ENCODE measurements at regions not wholly inside any gene's neighbourhood (a gene's known extent, or its start where the extent isn't known, plus 50 kb on each side); places are given as distances from the start of the nearest gene placed in this dataset.

- TF ChIP-seq CREB1 (IDR thresholded peaks at IDR 0.05; ENCODE audit: low read depth), result no peak
- TF ChIP-seq USF1 (IDR thresholded peaks at IDR 0.05), result no peak
- TF ChIP-seq NFIC (IDR thresholded peaks at IDR 0.05), result no peak
- TF ChIP-seq TEAD4 (IDR thresholded peaks at IDR 0.05), result no peak
- TF ChIP-seq YY1 (IDR thresholded peaks at IDR 0.05; ENCODE audit: low read depth), result no peak
- no peak for TF ChIP-seq FOXM1 (IDR thresholded peaks at IDR 0.05; ENCODE audit: borderline replicate concordance, low read depth)
- TF ChIP-seq RAD21 (IDR thresholded peaks at IDR 0.05; ENCODE audit: low read depth), result no peak
- no peak for TF ChIP-seq ZBTB7A (IDR thresholded peaks at IDR 0.05; ENCODE audit: low read depth)
- TF ChIP-seq EGR1 (IDR thresholded peaks at IDR 0.05), result no peak
- TF ChIP-seq CEBPB (IDR thresholded peaks at IDR 0.05), result no peak
- no peak for TF ChIP-seq MAX (IDR thresholded peaks at IDR 0.05)
- no peak for TF ChIP-seq TAF1 (IDR thresholded peaks at IDR 0.05; ENCODE audit: low read depth)
- TF ChIP-seq TCF12 (IDR thresholded peaks at IDR 0.05; ENCODE audit: low read depth), result no peak
- TF ChIP-seq REST (IDR thresholded peaks at IDR 0.05; ENCODE audit: low read depth), result no peak
- TF ChIP-seq EP300 (IDR thresholded peaks at IDR 0.05; ENCODE audit: borderline replicate concordance), result no peak
Observed at GRCh38 chr13:105956921-105957320, 578.5 kb downstream of the EFNB2 start.

- TF ChIP-seq REST (IDR thresholded peaks at IDR 0.05; ENCODE audit: low read depth) (no peak), ZBTB7A (IDR thresholded peaks at IDR 0.05; ENCODE audit: low read depth) (no peak), NFIC (IDR thresholded peaks at IDR 0.05) (no peak), TAF1 (IDR thresholded peaks at IDR 0.05; ENCODE audit: low read depth) (no peak), MAX (IDR thresholded peaks at IDR 0.05) (no peak), EP300 (IDR thresholded peaks at IDR 0.05; ENCODE audit: borderline replicate concordance) (no peak), RAD21 (IDR thresholded peaks at IDR 0.05; ENCODE audit: low read depth) (no peak), TEAD4 (IDR thresholded peaks at IDR 0.05) (no peak), CREB1 (IDR thresholded peaks at IDR 0.05; ENCODE audit: low read depth) (no peak), USF1 (IDR thresholded peaks at IDR 0.05) (no peak), CEBPB (IDR thresholded peaks at IDR 0.05) (no peak), FOXM1 (IDR thresholded peaks at IDR 0.05; ENCODE audit: borderline replicate concordance, low read depth) (no peak), EGR1 (IDR thresholded peaks at IDR 0.05) (no peak), YY1 (IDR thresholded peaks at IDR 0.05; ENCODE audit: low read depth) (no peak), TCF12 (IDR thresholded peaks at IDR 0.05; ENCODE audit: low read depth) (no peak)
Observed at GRCh38 chr13:105952973-105953290, 582.5 kb downstream of the EFNB2 start.

GRCh38 chr13:105952233-105952972 is 583.1 kb downstream of the EFNB2 start:
- TF ChIP-seq MAX (IDR thresholded peaks at IDR 0.05) (no peak), TEAD4 (IDR thresholded peaks at IDR 0.05) (no peak), FOXM1 (IDR thresholded peaks at IDR 0.05; ENCODE audit: borderline replicate concordance, low read depth) (no peak), USF1 (IDR thresholded peaks at IDR 0.05) (no peak), ZBTB7A (IDR thresholded peaks at IDR 0.05; ENCODE audit: low read depth) (no peak), REST (IDR thresholded peaks at IDR 0.05; ENCODE audit: low read depth) (no peak), CREB1 (IDR thresholded peaks at IDR 0.05; ENCODE audit: low read depth) (no peak), EGR1 (IDR thresholded peaks at IDR 0.05) (no peak), TAF1 (IDR thresholded peaks at IDR 0.05; ENCODE audit: low read depth) (no peak), EP300 (IDR thresholded peaks at IDR 0.05; ENCODE audit: borderline replicate concordance) (no peak)
